ENCODE measurements at regions not wholly inside any gene's neighbourhood (a gene's known extent, or its start where the extent isn't known, plus 50 kb on each side); places are given as distances from the start of the nearest gene placed in this dataset.

DNA sequence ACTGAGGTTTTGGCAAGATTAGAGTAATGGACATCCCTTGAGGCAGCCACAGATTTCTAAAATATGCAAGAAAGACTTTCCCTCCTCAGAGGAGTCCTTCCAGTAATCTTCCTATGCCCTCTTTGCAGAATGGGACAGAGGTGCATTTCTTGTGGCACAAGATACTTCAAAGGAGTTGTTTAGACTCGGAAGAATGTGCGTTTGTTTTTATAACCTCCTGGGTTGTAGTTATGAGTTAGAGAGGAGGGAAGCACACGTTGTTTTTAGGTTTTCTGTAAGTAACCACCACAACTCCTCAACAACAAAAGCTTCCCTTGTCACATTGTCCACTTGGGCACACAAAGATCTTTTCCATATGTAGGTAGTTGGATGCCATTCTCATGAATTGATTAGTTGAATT, 78.1 kb upstream of the GLI3 start:
- Mint-ChIP-seq H3K27me3 (peaks cover 5% of the 10 kb centered on the region), H3K9me3 (peaks cover 6% of the 10 kb centered on the region), H3K4me1 (ENCODE audit: low read depth) (no peaks in the 10 kb centered on the region), H3K36me3 (ENCODE audit: low read depth) (no peaks in the 10 kb centered on the region), H3K4me3 (no peak overlapping the region), H3K27ac (no peak overlapping the region)

- H3K4me1 Mint-ChIP-seq (ENCODE audit: low read depth) = no peaks in the 10 kb centered on the region
- H3K27ac Mint-ChIP-seq = no peak overlapping the region
- peaks cover 5% of the 10 kb centered on the region for H3K27me3 Mint-ChIP-seq
- peaks cover 6% of the 10 kb centered on the region for H3K9me3 Mint-ChIP-seq
- no peak overlapping the region for H3K4me3 Mint-ChIP-seq
- no peaks in the 10 kb centered on the region for H3K36me3 Mint-ChIP-seq (ENCODE audit: low read depth)
Measured at GRCh38 chr7:42314696-42315095, 77.7 kb upstream of the GLI3 start.

DNA sequence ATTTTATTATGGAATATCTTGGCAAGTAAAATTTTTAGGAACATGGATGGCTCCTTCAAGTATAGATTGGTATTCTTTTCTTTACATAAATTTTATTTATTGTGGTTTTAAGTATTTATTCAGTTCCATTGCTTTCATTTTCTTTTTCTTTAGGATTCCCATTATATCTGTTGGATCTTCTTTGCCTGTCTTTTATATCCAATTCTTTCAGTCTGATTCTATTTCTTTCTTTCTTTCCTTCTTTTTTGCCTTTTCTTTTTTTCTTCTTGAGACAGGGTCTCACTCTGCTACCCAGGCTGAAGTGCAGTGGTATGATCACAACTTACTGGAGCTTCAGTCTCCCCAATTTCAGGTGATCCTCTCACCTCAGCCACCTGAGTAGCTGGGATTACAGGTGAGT, 74.2 kb upstream of the GLI3 start:
- H3K4me1 Mint-ChIP-seq (ENCODE audit: low read depth) = no peaks in the 10 kb centered on the region
- no peak overlapping the region for H3K4me3 Mint-ChIP-seq
- peaks cover 9% of the 10 kb centered on the region for H3K9me3 Mint-ChIP-seq
- H3K36me3 Mint-ChIP-seq (ENCODE audit: low read depth) = no peaks in the 10 kb centered on the region
- H3K27me3 Mint-ChIP-seq = peaks cover 5% of the 10 kb centered on the region
- H3K27ac Mint-ChIP-seq = no peak overlapping the region

- no peaks in the 10 kb centered on the region for H3K9me3 Mint-ChIP-seq
- H3K4me3 Mint-ChIP-seq = no peak overlapping the region
- H3K36me3 Mint-ChIP-seq (ENCODE audit: low read depth) = no peaks in the 10 kb centered on the region
- H3K27me3 Mint-ChIP-seq = no peaks in the 10 kb centered on the region
- H3K27ac Mint-ChIP-seq = no peak overlapping the region
- H3K4me1 Mint-ChIP-seq (ENCODE audit: low read depth) = no peaks in the 10 kb centered on the region
Measured at GRCh38 chr7:42292991-42293521, 56.0 kb upstream of the GLI3 start.

- H3K27ac Mint-ChIP-seq = no peak overlapping the region
- H3K9me3 Mint-ChIP-seq = no peaks in the 10 kb centered on the region
- no peaks in the 10 kb centered on the region for H3K4me1 Mint-ChIP-seq (ENCODE audit: low read depth)
- H3K4me3 Mint-ChIP-seq = no peak overlapping the region
- H3K36me3 Mint-ChIP-seq (ENCODE audit: low read depth) = no peaks in the 10 kb centered on the region
- H3K27me3 Mint-ChIP-seq = no peaks in the 10 kb centered on the region
Measured at GRCh38 chr7:42289473-42289872, 52.5 kb upstream of the GLI3 start.

All from stimulated activated naive CD8-positive, alpha-beta T cell treated with anti-CD3 and anti-CD28 coated beads, Interleukin-15, Interleukin-2, amounts not matched to agents 100 ng/mL and 50 ng/mL, for 24 hours (primary cell).